ENCODE measurements at regions not wholly inside any gene's neighbourhood (a gene's known extent, or its start where the extent isn't known, plus 50 kb on each side); places are given as distances from the start of the nearest gene placed in this dataset.

GRCh38 chr19:32197896-32198882, 147.2 kb upstream of the ZNF507 start:
- TF ChIP-seq, protein P1, sequence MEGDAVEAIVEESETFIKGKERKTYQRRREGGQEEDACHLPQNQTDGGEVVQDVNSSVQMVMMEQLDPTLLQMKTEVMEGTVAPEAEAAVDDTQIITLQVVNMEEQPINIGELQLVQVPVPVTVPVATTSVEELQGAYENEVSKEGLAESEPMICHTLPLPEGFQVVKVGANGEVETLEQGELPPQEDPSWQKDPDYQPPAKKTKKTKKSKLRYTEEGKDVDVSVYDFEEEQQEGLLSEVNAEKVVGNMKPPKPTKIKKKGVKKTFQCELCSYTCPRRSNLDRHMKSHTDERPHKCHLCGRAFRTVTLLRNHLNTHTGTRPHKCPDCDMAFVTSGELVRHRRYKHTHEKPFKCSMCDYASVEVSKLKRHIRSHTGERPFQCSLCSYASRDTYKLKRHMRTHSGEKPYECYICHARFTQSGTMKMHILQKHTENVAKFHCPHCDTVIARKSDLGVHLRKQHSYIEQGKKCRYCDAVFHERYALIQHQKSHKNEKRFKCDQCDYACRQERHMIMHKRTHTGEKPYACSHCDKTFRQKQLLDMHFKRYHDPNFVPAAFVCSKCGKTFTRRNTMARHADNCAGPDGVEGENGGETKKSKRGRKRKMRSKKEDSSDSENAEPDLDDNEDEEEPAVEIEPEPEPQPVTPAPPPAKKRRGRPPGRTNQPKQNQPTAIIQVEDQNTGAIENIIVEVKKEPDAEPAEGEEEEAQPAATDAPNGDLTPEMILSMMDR (IDR thresholded peaks at IDR 0.05): no peak
- no peak for TF ChIP-seq EP300 (IDR thresholded peaks at IDR 0.05)
- no peak for TF ChIP-seq POLR2A (IDR thresholded peaks at IDR 0.05)
- TF ChIP-seq POLR2AphosphoS5 (IDR thresholded peaks at IDR 0.05): no peak

Measured in gastroesophageal sphincter (tissue), 3 donors.